ENCODE measurements at regions not wholly inside any gene's neighbourhood (a gene's known extent, or its start where the extent isn't known, plus 50 kb on each side); places are given as distances from the start of the nearest gene placed in this dataset.
"Not testable (repeated sequence)": the region's sequence is repeated elsewhere in the genome, so short reads cannot be mapped to it uniquely, and the experiment has no call there.

- no peak for DNase-seq
Observed at GRCh38 chr5:117680426-117680825, 1105.8 kb upstream of the SEMA6A start.

- DNase-seq = no peak
Observed at GRCh38 chr5:117679046-117679445, 1104.4 kb upstream of the SEMA6A start.

- DNase-seq = no peak
Observed at GRCh38 chr5:117675646-117676045, 1101.0 kb upstream of the SEMA6A start.

- DNase-seq = no peak
Observed at GRCh38 chr5:117671551-117671950, 1096.9 kb upstream of the SEMA6A start.

GRCh38 chr5:117667105-117667504 lies 1092.5 kb upstream of the SEMA6A start:
- no peak for DNase-seq

GRCh38 chr5:117665121-117665520 lies 1090.5 kb upstream of the SEMA6A start:
- DNase-seq = no peak

- DNase-seq = no peak
Observed at GRCh38 chr5:117662361-117662760, 1087.7 kb upstream of the SEMA6A start.

- no peak for DNase-seq
Observed at GRCh38 chr5:117657541-117657940, 1082.9 kb upstream of the SEMA6A start.

- DNase-seq = no peak
Observed at GRCh38 chr5:117652958-117653280, 1078.3 kb upstream of the SEMA6A start.

- DNase-seq = no peak
Observed at GRCh38 chr5:117652036-117652957, 1077.7 kb upstream of the SEMA6A start.

GRCh38 chr5:117649821-117650220 lies 1075.2 kb upstream of the SEMA6A start:
- DNase-seq = no peak

- DNase-seq = no peak
Observed at GRCh38 chr5:117645400-117645799, 1070.8 kb upstream of the SEMA6A start.

GRCh38 chr5:117638581-117638980 lies 1064.0 kb upstream of the SEMA6A start:
- no peak for DNase-seq

- DNase-seq = no peak
Observed at GRCh38 chr5:117633093-117633492, 1058.5 kb upstream of the SEMA6A start.

GRCh38 chr5:117624201-117624600 lies 1049.6 kb upstream of the SEMA6A start:
- no peak for DNase-seq

GRCh38 chr5:117623042-117623805 lies 1048.6 kb upstream of the SEMA6A start:
- no peak for DNase-seq

- no peak for DNase-seq
Observed at GRCh38 chr5:117621921-117622320, 1047.3 kb upstream of the SEMA6A start.

GRCh38 chr5:117615226-117615625 lies 1040.6 kb upstream of the SEMA6A start:
- DNase-seq = no peak

- DNase-seq = no peak
Observed at GRCh38 chr5:117614408-117614807, 1039.8 kb upstream of the SEMA6A start.

GRCh38 chr5:117604845-117605244 lies 1030.2 kb upstream of the SEMA6A start:
- DNase-seq = no peak

GRCh38 chr5:117599811-117600210 lies 1025.2 kb upstream of the SEMA6A start:
- DNase-seq = not testable (repeated sequence)

- no peak for DNase-seq
Observed at GRCh38 chr5:117594166-117594565, 1019.5 kb upstream of the SEMA6A start.

GRCh38 chr5:117590944-117591343 lies 1016.3 kb upstream of the SEMA6A start:
- DNase-seq = peak in 1 of 2 donors; percentile 8

GRCh38 chr5:117588611-117589010 lies 1014.0 kb upstream of the SEMA6A start:
- DNase-seq = no peak

All from inflammatory macrophage treated with lipopolysaccharide for 1 hour (primary cell).